ENCODE measurements at regions not wholly inside any gene's neighbourhood (a gene's known extent, or its start where the extent isn't known, plus 50 kb on each side); places are given as distances from the start of the nearest gene placed in this dataset.
"Not testable (repeated sequence)": the region's sequence is repeated elsewhere in the genome, so short reads cannot be mapped to it uniquely, and the experiment has no call there.

DNA sequence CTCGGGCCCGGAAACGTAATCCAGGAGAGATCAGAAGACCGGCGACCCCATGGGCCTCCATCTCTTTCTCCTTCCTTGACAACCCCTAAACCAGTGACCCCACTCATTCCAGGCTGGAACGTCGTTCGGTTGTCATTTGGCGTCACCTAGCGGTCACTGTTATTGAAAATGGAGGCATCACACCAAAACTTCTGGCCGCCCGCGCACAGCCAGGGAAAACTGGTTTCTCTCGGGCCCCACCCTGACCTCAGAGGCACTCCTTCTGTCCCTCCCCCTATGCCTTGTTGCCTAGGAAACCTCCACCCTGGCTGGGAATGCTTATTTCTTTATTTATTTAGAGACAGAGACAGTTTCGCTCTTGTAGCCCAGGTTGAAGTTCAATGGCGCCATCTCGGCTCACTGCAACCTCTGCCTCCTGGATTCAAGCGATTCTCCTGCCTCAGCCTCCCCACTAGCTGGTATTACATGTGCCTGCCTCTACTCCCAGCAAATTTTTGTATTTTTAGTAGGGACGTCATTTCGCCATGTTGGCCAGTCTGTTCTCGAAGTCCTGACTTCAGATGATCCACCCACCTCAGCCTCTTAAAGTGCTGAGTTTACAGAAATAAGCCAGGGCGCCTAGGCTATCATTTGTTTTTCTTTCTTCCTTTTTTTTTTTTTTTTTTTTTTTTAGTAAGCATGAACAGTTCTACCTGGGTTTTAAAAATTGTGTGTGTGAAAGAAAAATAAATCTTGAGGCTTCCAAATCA is 2144.1 kb upstream of the TPTE start:
- not testable (repeated sequence) for DNase-seq; H3K9me3 ChIP-seq (ENCODE audit: control insufficient read depth in 4 of 4, insufficient read depth in 3 of 4, low read length in 3 of 4); H3K36me3 ChIP-seq (ENCODE audit: control insufficient read depth in 4 of 4, insufficient read depth in 4 of 4, low read length in 4 of 4); H3K9ac ChIP-seq (ENCODE audit: insufficient read depth in 1 of 2, low read length in 2 of 2); H3K27ac ChIP-seq (ENCODE audit: low read depth in 1 of 2, low read length in 1 of 2); H3K27me3 ChIP-seq (ENCODE audit: control insufficient read depth in 3 of 3, insufficient read depth in 3 of 3, low read length in 2 of 3); H3K4me1 ChIP-seq (ENCODE audit: control insufficient read depth in 5 of 5, insufficient read depth in 5 of 5, low read length in 5 of 5); H3K4me3 ChIP-seq
- WGBS, 2 donors, result no CpG with 5 or more reads among the region's 22 CpGs
- ATAC-seq (ENCODE audit: insufficient read depth, low FRiP score), result peak; percentile 74

DNA sequence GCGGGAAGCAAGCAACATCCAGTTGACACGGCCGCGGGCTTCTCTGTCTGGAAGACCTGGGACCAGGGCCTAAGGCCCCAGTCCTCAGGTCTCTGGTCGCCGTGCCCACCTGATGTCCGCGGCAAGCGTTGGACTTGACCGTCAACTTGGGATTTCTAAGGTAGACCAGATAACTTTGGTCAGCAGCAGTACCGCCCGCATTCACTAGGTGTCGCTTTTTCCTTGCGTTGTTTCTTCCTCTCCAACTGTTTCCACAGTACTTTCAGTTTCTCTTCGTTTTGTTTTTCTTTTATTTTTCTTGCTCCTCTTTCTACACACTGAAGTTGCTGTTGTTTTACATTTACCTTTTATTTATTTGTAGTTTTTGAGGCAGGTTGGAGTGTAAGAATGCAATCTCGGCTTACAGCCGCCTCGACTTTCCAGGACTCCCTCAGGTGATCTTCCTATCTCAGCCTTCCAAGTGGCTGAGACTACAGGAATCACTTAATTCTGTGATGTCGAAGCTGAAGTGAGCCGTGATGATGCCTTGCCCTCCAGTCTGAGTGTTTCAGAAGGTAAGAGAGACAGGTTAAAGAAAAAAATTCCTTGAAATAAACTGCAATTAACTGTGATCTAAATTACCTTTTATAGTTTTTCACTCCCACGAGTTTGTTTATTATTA is 2140.8 kb upstream of the TPTE start:
- H3K36me3 ChIP-seq (ENCODE audit: control insufficient read depth in 4 of 4, insufficient read depth in 4 of 4, low read length in 4 of 4); H3K9ac ChIP-seq (ENCODE audit: insufficient read depth in 1 of 2, low read length in 2 of 2); H3K9me3 ChIP-seq (ENCODE audit: control insufficient read depth in 4 of 4, insufficient read depth in 3 of 4, low read length in 3 of 4); H3K4me3 ChIP-seq; DNase-seq; ATAC-seq (ENCODE audit: insufficient read depth, low FRiP score); H3K27me3 ChIP-seq (ENCODE audit: control insufficient read depth in 3 of 3, insufficient read depth in 3 of 3, low read length in 2 of 3); H3K4me1 ChIP-seq (ENCODE audit: control insufficient read depth in 5 of 5, insufficient read depth in 5 of 5, low read length in 5 of 5); H3K27ac ChIP-seq (ENCODE audit: low read depth in 1 of 2, low read length in 1 of 2): not testable (repeated sequence)
- no CpG with 5 or more reads among the region's 21 CpGs for WGBS, 2 donors

DNA sequence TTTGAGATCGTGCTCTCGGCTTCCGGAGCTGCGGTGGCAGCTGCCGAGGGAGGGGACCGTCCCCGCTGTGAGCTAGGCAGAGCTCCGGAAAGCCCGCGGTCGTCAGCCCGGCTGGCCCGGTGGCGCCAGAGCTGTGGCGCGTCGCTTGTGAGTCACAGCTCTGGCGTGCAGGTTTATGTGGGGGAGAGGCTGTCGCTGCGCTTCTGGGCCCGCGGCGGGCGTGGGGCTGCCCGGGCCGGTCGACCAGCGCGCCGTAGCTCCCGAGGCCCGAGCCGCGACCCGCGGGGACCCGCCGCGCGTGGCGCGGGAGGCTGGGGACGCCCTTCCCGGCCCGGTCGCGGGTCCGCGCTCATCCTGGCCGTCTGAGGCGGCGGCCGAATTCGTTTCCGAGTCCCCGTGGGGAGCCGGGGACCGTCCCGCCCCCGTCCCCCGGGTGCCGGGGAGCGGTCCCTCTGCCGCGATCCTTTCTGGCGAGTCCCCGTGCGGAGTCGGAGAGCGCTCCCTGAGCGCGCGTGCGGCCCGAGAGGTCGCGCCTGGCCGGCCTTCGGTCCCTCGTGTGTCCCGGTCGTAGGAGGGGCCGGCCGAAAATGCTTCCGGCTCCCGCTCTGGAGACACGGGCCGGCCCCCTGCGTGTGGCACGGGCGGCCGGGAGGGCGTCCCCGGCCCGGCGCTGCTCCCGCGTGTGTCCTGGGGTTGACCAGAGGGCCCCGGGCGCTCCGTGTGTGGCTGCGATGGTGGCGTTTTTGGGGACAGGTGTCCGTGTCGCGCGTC is 2133.0 kb upstream of the TPTE start:
- ATAC-seq (ENCODE audit: insufficient read depth, low FRiP score), result peak; percentile 94
- no CpG with 5 or more reads among the region's 107 CpGs for WGBS, 2 donors
- H3K9me3 ChIP-seq (ENCODE audit: control insufficient read depth in 4 of 4, insufficient read depth in 3 of 4, low read length in 3 of 4), result not testable (repeated sequence)

DNA sequence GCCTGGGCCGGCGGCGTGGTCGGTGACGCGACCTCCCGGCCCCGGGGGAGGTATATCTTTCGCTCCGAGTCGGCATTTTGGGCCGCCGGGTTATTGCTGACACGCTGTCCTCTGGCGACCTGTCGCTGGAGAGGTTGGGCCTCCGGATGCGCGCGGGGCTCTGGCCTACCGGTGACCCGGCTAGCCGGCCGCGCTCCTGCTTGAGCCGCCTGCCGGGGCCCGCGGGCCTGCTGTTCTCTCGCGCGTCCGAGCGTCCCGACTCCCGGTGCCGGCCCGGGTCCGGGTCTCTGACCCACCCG is 2132.5 kb upstream of the TPTE start:
- H3K27me3 ChIP-seq (ENCODE audit: control insufficient read depth in 3 of 3, insufficient read depth in 3 of 3, low read length in 2 of 3); H3K4me1 ChIP-seq (ENCODE audit: control insufficient read depth in 5 of 5, insufficient read depth in 5 of 5, low read length in 5 of 5); ATAC-seq (ENCODE audit: insufficient read depth, low FRiP score); H3K9me3 ChIP-seq (ENCODE audit: control insufficient read depth in 4 of 4, insufficient read depth in 3 of 4, low read length in 3 of 4); DNase-seq; H3K27ac ChIP-seq (ENCODE audit: low read depth in 1 of 2, low read length in 1 of 2); H3K4me3 ChIP-seq; H3K9ac ChIP-seq (ENCODE audit: insufficient read depth in 1 of 2, low read length in 2 of 2); H3K36me3 ChIP-seq (ENCODE audit: control insufficient read depth in 4 of 4, insufficient read depth in 4 of 4, low read length in 4 of 4): not testable (repeated sequence)
- WGBS, 2 donors, result no CpG with 5 or more reads among the region's 40 CpGs

More for the DNA sequence above, 2133.0 kb upstream of the TPTE start:
- DNase-seq; H3K27me3 ChIP-seq (ENCODE audit: control insufficient read depth in 3 of 3, insufficient read depth in 3 of 3, low read length in 2 of 3); H3K9ac ChIP-seq (ENCODE audit: insufficient read depth in 1 of 2, low read length in 2 of 2); H3K4me1 ChIP-seq (ENCODE audit: control insufficient read depth in 5 of 5, insufficient read depth in 5 of 5, low read length in 5 of 5); H3K4me3 ChIP-seq; H3K36me3 ChIP-seq (ENCODE audit: control insufficient read depth in 4 of 4, insufficient read depth in 4 of 4, low read length in 4 of 4); H3K27ac ChIP-seq (ENCODE audit: low read depth in 1 of 2, low read length in 1 of 2): not testable (repeated sequence)

DNA sequence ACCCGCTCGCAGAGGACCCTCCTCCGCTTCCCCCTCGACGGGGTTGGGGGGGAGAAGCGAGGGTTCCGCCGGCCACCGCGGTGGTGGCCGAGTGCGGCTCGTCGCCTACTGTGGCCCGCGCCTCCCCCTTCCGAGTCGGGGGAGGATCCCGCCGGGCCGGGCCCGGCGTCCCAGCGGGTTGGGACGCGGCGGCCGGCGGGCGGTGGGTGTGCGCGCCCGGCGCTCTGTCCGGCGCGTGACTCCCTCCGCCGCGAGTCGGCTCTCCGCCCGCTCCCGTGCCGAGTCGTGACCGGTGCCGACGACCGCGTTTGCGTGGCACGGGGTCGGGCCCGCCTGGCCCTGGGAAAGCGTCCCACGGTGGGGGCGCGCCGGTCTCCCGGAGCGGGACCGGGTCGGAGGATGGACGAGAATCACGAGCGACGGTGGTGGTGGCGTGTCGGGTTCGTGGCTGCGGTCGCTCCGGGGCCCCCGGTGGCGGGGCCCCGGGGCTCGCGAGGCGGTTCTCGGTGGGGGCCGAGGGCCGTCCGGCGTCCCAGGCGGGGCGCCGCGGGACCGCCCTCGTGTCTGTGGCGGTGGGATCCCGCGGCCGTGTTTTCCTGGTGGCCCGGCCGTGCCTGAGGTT is 2130.7 kb upstream of the TPTE start:
- not testable (repeated sequence) for H3K4me3 ChIP-seq; H3K9ac ChIP-seq (ENCODE audit: insufficient read depth in 1 of 2, low read length in 2 of 2); DNase-seq; H3K27me3 ChIP-seq (ENCODE audit: control insufficient read depth in 3 of 3, insufficient read depth in 3 of 3, low read length in 2 of 3); H3K4me1 ChIP-seq (ENCODE audit: control insufficient read depth in 5 of 5, insufficient read depth in 5 of 5, low read length in 5 of 5); H3K9me3 ChIP-seq (ENCODE audit: control insufficient read depth in 4 of 4, insufficient read depth in 3 of 4, low read length in 3 of 4); ATAC-seq (ENCODE audit: insufficient read depth, low FRiP score); H3K27ac ChIP-seq (ENCODE audit: low read depth in 1 of 2, low read length in 1 of 2); H3K36me3 ChIP-seq (ENCODE audit: control insufficient read depth in 4 of 4, insufficient read depth in 4 of 4, low read length in 4 of 4)
- no CpG with 5 or more reads among the region's 97 CpGs for WGBS, 2 donors

DNA sequence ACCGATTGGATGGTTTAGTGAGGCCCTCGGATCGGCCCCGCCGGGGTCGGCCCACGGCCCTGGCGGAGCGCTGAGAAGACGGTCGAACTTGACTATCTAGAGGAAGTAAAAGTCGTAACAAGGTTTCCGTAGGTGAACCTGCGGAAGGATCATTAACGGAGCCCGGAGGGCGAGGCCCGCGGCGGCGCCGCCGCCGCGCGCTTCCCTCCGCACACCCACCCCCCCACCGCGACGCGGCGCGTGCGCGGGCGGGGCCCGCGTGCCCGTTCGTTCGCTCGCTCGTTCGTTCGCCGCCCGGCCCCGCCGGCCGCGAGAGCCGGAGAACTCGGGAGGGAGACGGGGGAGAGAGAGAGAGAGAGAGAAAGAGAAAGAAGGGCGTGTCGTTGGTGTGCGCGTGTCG is 2127.0 kb upstream of the TPTE start:
- not testable (repeated sequence) for H3K36me3 ChIP-seq (ENCODE audit: control insufficient read depth in 4 of 4, insufficient read depth in 4 of 4, low read length in 4 of 4); H3K27ac ChIP-seq (ENCODE audit: low read depth in 1 of 2, low read length in 1 of 2); H3K4me1 ChIP-seq (ENCODE audit: control insufficient read depth in 5 of 5, insufficient read depth in 5 of 5, low read length in 5 of 5); ATAC-seq (ENCODE audit: insufficient read depth, low FRiP score); DNase-seq; H3K9me3 ChIP-seq (ENCODE audit: control insufficient read depth in 4 of 4, insufficient read depth in 3 of 4, low read length in 3 of 4); H3K4me3 ChIP-seq; H3K9ac ChIP-seq (ENCODE audit: insufficient read depth in 1 of 2, low read length in 2 of 2); H3K27me3 ChIP-seq (ENCODE audit: control insufficient read depth in 3 of 3, insufficient read depth in 3 of 3, low read length in 2 of 3)
- no CpG with 5 or more reads among the region's 59 CpGs for WGBS, 2 donors

DNA sequence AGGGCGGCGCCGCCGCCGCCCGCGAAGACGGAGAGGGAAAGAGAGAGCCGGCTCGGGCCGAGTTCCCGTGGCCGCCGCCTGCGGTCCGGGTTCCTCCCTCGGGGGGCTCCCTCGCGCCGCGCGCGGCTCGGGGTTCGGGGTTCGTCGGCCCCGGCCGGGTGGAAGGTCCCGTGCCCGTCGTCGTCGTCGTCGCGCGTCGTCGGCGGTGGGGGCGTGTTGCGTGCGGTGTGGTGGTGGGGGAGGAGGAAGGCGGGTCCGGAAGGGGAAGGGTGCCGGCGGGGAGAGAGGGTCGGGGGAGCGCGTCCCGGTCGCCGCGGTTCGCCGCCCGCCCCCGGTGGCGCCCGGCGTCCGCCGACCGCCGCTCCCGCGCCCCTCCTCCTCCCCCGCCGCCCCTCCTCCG is 2125.4 kb upstream of the TPTE start:
- WGBS, 2 donors, result no CpG with 5 or more reads among the region's 71 CpGs
- not testable (repeated sequence) for ATAC-seq (ENCODE audit: insufficient read depth, low FRiP score)

More for the DNA sequence above, 2125.4 kb upstream of the TPTE start:
- H3K4me3 ChIP-seq; H3K36me3 ChIP-seq (ENCODE audit: control insufficient read depth in 4 of 4, insufficient read depth in 4 of 4, low read length in 4 of 4); H3K4me1 ChIP-seq (ENCODE audit: control insufficient read depth in 5 of 5, insufficient read depth in 5 of 5, low read length in 5 of 5); H3K9me3 ChIP-seq (ENCODE audit: control insufficient read depth in 4 of 4, insufficient read depth in 3 of 4, low read length in 3 of 4); DNase-seq; H3K9ac ChIP-seq (ENCODE audit: insufficient read depth in 1 of 2, low read length in 2 of 2); H3K27ac ChIP-seq (ENCODE audit: low read depth in 1 of 2, low read length in 1 of 2); H3K27me3 ChIP-seq (ENCODE audit: control insufficient read depth in 3 of 3, insufficient read depth in 3 of 3, low read length in 2 of 3): not testable (repeated sequence)
